ENCODE measurements at regions not wholly inside any gene's neighbourhood (a gene's known extent, or its start where the extent isn't known, plus 50 kb on each side); places are given as distances from the start of the nearest gene placed in this dataset.

DNA sequence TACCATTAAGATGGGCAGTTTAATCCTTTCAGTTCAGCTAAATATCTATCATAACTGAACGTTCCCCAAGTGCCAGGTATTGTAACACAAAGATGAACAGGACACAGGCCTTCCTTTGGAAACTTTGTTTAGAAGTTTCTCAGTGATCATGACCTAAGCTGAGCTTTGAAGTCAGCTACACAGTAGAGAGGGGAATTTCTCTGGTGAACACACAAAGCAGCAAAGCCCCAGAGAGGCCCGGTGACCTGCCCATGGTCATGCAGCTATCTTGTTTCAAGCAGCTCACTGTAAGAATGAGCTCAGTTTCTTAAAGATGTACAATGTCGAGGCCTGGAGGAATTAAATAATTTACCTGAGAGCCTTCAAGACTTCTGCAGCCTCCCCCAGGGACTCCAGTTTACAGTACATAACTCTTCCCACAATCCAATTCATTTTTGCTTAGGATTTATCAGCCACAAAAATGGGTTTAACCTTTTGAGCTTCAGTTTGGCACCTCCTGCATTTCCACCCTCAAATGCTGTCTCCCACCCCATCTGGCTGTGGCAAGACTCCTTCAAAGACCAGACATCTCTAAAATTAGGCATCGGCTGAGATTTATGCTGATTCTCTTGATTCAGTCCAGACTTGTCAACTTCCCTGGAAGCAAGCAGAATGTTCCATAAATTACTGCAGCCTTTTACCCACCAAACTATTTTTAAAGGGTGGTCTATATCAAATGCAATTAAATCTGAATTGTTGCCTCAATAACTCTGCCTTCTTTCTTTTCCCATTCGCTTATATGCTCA is 325.6 kb downstream of the TXNL1 start:
- POLR2A ChIA-PET: no interaction called here
- CTCF ChIA-PET: interaction anchor here (0.6 kb wide), 1 partner anchor 1144 kb away, joined by 3 read pairs; no protein-coding TSS in a partner anchor
- Histone ChIP-seq H3K36me3 (ENCODE audit: control insufficient read depth in 2 of 2, insufficient read depth in 1 of 2, low read length in 2 of 2) (no peaks in the 10 kb centered on the region), H3K4me1 (ENCODE audit: control insufficient read depth, insufficient read depth, low read length) (no peaks in the 10 kb centered on the region), H3K27ac (ENCODE audit: extremely low read depth, low read depth, low read length) (no peak overlapping the region), H3K4me3 (ENCODE audit: low read depth, low read length) (no peak overlapping the region), H3K9me3 (ENCODE audit: control insufficient read depth, insufficient read depth, low read depth, low read length) (no peaks in the 10 kb centered on the region)
- TF ChIP-seq GLI2 (tag by site-specific recombination; IDR thresholded peaks at IDR 0.05; ENCODE audit: borderline replicate concordance, low read depth) (no peak), KLF9 (tag by site-specific recombination; IDR thresholded peaks at IDR 0.05; ENCODE audit: low read depth) (no peak), ZNF514 (tag by site-specific recombination; IDR thresholded peaks at IDR 0.05) (no peak), ZNF121 (tag by site-specific recombination; IDR thresholded peaks at IDR 0.05) (no peak), ZNF600 (tag by site-specific recombination; IDR thresholded peaks at IDR 0.05) (no peak), ZNF24 (tag by site-specific recombination; IDR thresholded peaks at IDR 0.05) (no peak), OVOL3 (tag by site-specific recombination; IDR thresholded peaks at IDR 0.05) (no peak), ZNF561 (tag by site-specific recombination; IDR thresholded peaks at IDR 0.05; ENCODE audit: borderline replicate concordance) (no peak), KLF7 (tag by site-specific recombination; IDR thresholded peaks at IDR 0.05; ENCODE audit: borderline replicate concordance) (no peak), ZNF302 (tag by site-specific recombination; IDR thresholded peaks at IDR 0.05; ENCODE audit: low read depth) (no peak), ZNF707 (tag by site-specific recombination; IDR thresholded peaks at IDR 0.05) (no peak), ZNF610 (tag by site-specific recombination; IDR thresholded peaks at IDR 0.05; ENCODE audit: borderline replicate concordance) (no peak), ZNF571 (tag by site-specific recombination; IDR thresholded peaks at IDR 0.05) (no peak), ZNF624 (tag by site-specific recombination; IDR thresholded peaks at IDR 0.05) (no peak), ZNF548 (tag by site-specific recombination; IDR thresholded peaks at IDR 0.05) (no peak)
- TF ChIP-seq, protein P1, sequence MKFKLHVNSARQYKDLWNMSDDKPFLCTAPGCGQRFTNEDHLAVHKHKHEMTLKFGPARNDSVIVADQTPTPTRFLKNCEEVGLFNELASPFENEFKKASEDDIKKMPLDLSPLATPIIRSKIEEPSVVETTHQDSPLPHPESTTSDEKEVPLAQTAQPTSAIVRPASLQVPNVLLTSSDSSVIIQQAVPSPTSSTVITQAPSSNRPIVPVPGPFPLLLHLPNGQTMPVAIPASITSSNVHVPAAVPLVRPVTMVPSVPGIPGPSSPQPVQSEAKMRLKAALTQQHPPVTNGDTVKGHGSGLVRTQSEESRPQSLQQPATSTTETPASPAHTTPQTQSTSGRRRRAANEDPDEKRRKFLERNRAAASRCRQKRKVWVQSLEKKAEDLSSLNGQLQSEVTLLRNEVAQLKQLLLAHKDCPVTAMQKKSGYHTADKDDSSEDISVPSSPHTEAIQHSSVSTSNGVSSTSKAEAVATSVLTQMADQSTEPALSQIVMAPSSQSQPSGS (tag by site-specific recombination; IDR thresholded peaks at IDR 0.05; ENCODE audit: low read depth): no peak
- TF ChIP-seq, protein P2, sequence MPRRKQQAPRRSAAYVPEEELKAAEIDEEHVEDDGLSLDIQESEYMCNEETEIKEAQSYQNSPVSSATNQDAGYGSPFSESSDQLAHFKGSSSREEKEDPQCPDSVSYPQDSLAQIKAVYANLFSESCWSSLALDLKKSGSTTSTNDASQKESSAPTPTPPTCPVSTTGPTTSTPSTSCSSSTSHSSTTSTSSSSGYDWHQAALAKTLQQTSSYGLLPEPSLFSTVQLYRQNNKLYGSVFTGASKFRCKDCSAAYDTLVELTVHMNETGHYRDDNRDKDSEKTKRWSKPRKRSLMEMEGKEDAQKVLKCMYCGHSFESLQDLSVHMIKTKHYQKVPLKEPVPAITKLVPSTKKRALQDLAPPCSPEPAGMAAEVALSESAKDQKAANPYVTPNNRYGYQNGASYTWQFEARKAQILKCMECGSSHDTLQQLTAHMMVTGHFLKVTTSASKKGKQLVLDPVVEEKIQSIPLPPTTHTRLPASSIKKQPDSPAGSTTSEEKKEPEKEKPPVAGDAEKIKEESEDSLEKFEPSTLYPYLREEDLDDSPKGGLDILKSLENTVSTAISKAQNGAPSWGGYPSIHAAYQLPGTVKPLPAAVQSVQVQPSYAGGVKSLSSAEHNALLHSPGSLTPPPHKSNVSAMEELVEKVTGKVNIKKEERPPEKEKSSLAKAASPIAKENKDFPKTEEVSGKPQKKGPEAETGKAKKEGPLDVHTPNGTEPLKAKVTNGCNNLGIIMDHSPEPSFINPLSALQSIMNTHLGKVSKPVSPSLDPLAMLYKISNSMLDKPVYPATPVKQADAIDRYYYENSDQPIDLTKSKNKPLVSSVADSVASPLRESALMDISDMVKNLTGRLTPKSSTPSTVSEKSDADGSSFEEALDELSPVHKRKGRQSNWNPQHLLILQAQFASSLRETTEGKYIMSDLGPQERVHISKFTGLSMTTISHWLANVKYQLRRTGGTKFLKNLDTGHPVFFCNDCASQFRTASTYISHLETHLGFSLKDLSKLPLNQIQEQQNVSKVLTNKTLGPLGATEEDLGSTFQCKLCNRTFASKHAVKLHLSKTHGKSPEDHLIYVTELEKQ (tag by site-specific recombination; IDR thresholded peaks at IDR 0.05; ENCODE audit: borderline replicate concordance): no peak
- TF ChIP-seq, protein P3, sequence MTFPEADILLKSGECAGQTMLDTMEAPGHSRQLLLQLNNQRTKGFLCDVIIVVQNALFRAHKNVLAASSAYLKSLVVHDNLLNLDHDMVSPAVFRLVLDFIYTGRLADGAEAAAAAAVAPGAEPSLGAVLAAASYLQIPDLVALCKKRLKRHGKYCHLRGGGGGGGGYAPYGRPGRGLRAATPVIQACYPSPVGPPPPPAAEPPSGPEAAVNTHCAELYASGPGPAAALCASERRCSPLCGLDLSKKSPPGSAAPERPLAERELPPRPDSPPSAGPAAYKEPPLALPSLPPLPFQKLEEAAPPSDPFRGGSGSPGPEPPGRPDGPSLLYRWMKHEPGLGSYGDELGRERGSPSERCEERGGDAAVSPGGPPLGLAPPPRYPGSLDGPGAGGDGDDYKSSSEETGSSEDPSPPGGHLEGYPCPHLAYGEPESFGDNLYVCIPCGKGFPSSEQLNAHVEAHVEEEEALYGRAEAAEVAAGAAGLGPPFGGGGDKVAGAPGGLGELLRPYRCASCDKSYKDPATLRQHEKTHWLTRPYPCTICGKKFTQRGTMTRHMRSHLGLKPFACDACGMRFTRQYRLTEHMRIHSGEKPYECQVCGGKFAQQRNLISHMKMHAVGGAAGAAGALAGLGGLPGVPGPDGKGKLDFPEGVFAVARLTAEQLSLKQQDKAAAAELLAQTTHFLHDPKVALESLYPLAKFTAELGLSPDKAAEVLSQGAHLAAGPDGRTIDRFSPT (tag by site-specific recombination; IDR thresholded peaks at IDR 0.05): no peak
- TF ChIP-seq, protein P4, sequence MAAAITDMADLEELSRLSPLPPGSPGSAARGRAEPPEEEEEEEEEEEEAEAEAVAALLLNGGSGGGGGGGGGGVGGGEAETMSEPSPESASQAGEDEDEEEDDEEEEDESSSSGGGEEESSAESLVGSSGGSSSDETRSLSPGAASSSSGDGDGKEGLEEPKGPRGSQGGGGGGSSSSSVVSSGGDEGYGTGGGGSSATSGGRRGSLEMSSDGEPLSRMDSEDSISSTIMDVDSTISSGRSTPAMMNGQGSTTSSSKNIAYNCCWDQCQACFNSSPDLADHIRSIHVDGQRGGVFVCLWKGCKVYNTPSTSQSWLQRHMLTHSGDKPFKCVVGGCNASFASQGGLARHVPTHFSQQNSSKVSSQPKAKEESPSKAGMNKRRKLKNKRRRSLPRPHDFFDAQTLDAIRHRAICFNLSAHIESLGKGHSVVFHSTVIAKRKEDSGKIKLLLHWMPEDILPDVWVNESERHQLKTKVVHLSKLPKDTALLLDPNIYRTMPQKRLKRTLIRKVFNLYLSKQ (tag by site-specific recombination; IDR thresholded peaks at IDR 0.05; ENCODE audit: borderline replicate concordance): no peak
